ENCODE measurements at regions not wholly inside any gene's neighbourhood (a gene's known extent, or its start where the extent isn't known, plus 50 kb on each side); places are given as distances from the start of the nearest gene placed in this dataset.
A peak's percentile ranks its signal among the peaks of the same experiment; 100 is the strongest.

DNA sequence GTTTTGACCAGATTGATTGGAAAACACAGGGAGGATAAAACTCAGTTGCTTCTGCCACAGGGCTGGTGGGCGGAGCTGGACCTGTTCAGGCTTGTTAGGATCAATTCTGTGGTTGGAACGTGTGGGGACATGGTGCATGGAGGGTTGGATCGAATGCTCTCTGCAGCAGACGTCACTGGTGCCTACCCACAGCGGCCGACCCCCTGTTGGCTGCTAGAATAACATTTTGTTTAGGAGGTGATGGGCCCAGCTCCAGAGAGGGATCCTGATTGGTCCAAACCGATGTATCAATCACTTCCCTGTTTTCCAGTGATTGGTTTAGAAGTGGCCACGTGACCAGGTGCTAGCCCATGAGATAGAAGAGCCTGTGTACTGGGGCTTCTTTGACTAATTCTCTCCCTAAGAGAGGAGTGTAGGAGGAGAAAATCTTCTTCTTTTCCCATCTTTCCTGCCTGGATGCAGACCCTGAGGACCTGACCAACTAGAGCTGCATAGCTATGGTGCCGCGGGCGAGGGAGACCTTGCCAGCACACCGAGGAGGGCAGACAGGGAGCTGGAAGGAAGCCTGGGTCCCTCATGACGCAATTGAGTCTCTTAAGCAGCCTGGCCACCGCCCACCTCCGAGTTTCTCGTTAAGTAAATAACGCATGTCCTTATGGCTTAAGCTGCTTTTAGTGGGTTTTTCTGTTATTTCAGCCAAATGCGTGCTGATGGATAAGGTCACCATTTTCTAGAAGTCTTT, 163.5 kb downstream of the AACS start:
- peak; percentile 16 for DNase-seq

DNA sequence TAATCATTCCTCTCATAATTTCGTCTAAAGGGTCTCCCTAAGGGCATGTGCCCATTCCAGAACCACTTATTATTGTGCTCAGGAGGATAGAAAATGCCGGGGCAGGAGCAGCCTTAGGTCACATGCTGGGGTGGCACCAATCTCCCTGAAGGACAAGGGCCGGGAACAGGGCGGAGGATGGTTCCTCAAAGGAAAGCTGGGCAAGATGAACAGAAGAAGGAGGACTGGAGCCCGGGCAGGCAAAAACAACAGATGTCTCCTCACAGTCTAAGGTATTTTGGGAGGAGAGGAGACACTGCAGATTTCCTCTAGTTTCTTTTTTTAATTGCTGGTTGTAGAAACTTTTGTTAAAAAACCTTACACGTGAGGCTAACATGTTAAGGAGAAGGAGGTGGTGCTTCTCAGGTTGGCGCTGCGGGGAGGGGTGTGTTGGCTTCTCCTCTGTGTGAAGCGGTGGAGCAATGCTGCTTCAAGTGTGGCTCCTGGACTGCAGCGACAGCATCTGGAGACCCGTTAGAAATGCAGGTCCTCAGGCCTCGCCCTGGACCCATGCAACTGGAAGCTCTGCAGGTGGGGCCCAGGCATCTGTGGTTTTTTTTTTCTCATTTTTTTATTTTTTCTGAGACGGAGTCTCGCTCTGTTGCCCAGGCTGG, 164.8 kb downstream of the AACS start:
- no peak for DNase-seq

DNA sequence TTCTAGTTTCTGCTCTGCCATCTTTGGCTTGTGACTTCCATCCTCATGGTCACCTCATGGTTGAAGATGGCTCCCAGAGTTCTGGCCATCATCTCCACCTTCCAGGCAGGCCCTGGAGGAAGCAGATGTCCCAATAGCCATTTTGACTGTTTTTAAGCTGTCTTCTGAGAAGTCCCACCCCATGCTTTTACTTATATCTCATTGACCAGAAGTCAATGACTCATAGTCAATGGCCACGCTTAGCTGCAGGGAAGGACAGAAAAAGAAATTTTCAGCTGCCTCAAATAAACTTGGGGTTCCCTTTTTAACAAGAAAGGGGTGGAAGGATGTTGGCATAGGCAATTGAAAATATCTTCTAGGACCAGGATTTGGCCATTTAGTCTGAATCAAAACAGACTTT, 168.1 kb downstream of the AACS start:
- no peak for DNase-seq

DNA sequence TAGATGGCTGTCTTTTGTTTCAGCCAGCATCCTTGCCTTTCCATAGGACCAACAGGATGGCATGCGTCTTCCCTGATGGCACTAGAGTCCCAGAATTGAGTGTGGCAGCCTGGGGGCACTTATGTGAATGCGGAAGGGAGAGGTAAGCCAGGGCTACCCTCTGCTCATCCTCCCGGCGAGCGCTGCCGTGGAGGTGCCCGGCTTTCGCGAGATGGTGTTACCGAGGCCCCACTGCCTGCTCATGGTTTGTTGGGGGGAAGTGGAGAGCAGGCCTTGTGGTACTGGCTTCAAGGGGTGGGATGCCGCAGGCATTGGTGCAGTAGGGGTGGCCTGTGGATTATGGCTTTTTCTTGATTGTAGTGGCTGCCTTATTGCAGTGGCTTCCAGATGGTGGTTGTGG, 174.3 kb downstream of the AACS start:
- DNase-seq, result no peak

DNA sequence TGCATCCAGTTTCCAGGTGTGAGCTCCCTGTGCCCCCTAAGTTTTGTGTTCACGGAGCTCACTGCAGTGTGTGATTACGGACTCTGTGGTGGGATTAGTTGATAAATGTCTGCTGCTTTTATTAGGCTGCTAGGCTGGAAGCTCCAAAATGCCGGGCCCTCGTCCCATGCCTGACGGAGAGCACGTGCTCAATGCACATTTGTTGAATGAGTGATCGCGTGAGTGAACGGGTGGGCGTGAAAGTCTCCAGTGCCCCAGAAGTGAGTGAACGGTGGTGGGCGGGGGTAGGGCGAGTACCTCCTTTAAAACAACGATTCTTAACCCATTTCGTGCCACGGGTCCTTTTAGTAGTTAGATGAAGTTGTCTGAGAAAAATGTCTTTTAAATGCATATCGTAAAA, 175.5 kb downstream of the AACS start:
- DNase-seq, result no peak

DNA sequence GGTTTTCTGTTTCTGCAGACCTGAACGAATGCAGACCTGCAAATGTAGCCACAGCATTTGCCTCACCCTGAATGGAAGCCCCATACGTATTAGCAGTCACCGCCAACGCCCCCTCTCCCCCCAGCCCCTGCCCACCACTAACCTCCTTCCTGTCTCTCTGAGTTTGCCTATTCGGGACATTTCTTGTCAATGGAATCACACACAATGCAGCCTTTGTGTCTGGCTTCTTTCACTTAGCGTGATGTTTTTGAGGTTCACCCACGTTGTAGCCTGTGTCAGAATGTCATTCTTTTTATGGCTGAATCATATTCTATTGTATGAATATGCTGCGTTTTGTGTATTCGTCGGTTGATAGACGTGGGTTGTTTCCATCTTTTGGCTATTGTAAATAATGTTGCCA, 178.6 kb downstream of the AACS start:
- no peak for DNase-seq

DNA sequence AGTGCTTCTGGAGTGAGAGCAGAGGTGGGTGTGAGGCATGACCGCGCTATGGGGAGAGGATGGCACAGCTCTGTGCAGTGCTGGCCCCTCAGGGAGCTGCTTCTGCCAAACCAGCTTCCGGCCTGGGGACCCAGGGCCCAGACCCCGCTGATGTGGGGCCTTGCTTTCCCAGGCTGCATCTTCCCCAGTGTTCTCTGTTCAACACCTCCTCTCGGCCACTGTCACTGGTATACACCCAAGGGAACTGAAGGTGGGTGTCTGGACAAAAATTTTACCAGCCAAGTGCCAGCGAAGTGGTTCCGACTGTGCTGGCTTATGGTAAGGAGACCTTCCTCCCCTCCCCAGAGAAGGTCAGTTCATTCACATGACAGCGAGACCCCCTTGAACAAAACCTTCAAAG, 179.1 kb downstream of the AACS start:
- no peak for DNase-seq

DNA sequence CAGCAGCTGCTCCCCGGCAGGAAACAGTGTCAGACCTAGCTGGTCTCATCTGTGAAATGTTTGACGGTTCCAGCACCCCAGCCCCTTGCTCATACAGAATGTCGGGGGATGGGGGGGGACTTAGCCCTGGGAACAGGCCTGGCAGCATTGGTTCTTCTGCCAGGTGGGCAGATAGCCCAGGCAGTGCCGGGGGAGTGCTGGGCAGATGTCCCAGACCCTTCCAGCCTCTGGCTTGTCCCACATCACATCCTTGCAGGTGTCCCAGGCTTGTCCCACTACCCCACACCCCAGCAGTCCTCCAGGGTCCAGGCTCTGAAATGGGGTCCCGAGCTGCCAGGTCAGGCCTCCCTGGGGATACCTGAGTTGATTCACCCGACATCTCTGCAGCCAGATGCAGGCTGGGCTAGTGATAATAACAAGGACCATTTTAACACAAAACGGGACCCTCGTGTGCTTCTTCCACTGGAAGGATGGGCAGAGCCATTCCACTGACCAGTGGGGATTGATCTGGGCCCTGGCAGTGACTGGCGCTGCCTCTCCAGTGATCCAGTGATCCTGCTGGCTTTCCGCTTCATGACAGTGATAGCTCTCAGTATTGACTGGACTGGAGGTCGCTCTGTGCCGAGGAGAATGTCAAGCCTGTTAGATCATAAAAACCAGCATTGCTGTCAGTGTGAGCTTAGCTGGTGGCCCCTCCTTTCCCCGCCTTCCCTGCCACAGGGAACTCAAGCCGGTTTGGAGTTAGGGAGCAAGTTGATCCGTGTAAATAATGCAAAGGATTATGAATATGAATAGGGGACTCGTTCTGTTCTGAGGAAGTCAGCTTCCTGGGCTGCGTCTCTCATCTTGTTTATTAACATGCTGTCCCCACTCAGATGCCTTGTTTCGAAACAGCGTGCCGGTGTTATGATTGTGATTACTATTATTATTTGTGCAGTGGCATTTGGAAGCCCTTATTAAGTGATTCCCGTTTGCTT, 180.6 kb downstream of the AACS start:
- no peak for DNase-seq

DNA sequence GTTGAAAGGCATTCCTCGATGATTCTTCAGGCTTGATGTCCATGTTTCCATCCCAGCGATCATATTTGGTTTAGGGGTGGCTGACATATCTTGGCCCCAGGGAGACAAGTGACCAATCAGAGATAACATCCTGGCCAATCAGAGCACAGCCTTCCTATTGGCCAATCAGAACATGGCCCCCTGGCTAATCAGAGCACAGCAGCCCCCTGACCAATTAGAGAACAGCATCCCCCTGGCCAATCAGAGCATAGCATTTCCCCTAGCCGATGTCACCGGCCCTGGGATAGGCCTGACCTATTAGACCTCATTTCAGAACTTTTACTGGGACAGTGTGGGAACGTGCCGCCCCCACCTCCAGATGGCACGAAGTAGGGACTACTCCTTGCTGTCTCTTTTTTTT, 182.2 kb downstream of the AACS start:
- DNase-seq, result no peak

DNA sequence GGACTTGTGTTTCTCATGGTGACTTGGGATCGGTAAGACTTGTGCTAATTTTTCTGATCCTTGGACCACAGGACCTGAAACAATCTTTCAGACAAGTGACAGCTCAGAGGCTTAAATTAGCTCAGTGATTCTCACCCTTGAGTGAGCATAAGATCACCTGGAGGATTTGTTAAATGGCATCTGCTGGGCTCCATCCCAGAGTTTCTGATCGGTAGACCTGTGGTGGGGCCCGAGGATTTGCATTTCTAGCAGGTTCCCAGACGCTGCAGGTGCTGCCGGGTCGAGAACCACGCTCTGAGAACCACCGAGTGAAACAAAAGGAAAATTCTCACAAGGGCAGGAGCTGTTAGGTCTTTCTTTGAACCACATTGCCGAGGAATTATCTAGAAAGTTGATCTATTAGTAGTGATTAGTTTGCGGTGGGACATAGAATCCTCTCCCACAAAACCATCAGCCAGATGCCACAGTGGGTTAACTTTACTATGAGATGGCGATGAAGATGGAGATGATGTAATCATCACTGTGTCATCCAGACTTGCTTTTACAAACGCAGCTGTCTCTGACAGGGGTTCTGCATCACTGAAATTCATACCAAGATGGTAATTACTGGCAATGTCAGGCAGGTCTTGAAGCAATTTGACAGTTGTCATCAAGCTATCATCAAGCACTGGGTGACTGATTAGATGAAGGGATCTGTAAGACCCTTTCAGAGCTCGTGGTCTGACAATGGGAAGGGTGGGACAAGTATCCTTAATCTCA, 184.0 kb downstream of the AACS start:
- no peak for DNase-seq

DNA sequence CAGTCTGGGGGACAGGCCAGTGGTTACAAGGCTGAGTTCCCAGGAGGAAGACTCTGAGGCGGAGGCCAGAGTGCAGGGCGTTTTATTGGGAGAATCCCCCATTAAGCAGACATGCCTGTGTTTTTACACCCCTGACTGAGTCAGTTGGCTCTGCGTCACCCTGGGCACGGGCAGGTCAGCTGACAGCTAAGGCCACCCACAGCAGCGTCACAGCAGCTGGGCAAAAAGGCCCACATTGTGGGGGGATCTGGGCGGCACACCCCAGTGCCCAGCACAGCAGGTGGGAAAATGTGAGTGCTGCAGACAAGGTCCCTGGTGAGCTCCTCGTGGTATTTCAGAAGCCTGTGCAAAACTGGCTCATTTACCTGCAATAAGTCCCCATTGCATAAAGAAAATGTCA, 184.7 kb downstream of the AACS start:
- no peak for DNase-seq

DNA sequence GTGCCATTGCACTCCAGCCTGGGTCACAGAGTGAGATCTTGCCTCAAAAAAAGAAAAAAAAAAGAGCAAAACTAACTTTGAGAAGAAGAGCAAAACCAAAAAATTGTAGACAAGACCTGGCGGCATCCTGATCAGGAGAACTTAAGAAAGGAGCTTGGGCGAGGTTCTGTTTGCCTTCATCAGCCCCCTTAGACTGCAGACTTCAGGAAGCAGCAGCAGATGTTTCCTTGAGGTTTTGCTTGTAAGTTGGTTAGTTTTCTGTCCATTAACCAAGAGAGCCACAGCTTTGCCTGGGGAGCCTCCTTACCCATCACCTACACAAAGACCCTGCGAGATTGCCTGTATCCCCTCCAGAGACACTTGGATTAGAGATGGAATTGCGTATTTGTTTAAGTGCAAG, 189.0 kb downstream of the AACS start:
- DNase-seq, result no peak

DNA sequence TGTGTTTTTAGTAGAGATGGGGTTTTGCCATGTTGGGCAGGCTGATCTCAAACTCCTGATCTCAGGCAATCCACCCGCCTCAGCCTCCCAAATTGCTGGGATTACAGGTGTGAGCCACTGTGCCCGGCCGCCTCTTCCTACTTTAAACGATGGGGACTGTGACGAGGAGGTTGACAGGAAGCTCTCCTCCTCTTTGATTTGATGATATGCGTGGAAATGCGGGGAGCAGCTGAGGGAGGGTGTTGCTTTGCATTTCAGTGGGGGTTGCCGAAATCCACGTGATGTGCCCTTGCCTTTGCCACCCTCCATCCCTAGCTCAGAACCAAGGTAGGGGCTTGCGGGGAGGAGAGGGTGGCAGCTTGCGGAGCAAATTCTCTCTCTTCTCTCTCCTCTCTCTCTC, 189.6 kb downstream of the AACS start:
- no peak for DNase-seq

DNA sequence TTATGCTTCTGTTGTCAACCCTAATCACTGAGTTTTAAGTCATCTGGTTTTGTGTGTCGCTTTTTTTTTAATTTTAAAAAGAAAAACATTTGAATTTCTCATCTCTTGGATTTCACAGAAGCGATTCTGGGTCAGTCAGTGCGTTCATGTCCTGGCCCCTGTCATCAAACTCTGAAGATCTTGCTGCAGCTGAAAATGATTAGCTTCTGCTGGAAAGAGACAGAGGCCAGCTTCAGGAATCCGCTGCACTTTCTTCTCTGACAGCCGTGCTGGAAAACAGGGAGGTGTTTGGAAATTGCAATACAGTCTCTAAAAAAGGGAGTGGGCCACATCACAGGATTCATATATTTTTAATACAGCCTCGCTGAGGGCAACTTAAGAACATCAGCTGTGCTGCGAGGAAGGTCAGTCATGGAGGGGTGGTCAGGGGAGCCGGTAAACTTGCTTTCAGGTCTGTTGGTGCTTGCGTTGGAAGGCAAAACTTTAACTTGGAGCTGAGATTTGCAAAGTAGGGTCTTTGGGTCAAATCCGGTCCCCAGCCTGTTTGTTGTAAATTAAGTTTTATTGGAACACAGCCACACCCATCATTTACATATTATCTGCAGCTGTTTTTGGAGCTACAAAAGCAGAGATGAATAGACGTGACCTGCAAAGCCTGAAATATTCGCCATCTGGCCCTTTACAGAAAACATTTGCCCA, 190.8 kb downstream of the AACS start:
- no peak for DNase-seq

DNA sequence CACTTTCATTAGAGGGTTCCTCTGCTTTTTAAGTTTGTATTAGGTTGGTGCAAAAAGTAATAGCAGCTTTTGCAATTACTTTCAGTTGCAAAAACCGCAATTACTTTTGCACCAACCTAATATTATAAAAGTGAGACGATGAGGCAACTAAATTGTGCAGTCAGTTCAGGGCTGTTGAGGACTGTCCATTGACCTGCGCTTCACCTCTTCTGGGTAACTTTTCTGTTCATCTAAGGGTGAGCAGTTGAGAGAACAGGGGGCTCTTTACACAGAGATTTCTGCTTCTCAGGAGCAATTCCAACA, 191.3 kb downstream of the AACS start:
- DNase-seq, result no peak

DNA sequence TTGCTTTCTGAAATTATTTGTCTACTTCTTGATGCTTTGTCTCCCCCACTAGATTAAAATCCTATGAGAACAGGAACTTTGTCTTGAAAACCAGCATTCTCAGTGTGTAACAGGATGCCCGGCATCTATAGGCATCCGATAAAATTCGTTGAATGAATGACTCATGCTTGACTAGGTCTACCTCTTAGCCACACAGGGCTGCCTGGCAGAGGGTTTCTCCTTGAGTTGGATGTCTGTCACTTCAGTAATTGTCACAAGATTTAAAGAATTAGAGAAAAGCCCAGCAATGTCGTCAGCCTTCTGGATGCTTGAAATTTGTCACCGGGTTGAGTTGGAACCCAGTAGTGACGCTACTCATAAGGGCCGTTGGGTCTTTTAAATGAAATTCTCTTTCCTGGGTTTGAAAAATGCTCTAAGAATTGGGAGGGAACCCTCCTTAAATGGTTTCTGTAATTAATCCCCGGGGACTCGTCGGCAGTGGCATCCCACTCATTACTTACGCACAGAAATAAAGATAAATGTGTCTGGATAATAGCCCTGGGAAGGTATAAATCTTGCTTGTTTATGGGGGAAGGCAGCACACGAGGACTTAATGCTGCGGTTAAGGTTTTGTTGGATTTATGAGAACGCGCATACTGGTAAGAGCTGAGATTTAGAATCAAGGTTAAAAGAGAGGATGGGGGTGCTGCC, 194.1 kb downstream of the AACS start:
- no peak for DNase-seq

DNA sequence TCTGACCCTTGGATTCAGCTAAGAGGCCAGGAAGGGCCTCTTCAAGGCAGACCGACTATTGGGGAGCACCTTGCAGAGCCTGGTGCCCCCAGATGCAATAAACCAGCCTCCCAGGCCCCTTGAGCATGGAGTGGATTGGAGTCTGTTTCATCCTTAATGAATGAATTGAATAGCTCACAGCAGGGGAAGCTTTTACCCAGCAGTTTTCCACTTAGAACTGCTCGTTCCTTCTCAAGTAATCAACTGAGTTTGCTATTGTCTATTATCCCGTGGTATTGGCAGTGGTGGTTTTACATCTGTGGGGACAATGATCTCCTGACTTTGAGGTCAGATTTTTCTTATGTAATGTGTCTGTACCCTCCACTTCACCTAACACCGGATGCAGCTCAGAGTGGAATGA, 197.6 kb downstream of the AACS start:
- no peak for DNase-seq

DNA sequence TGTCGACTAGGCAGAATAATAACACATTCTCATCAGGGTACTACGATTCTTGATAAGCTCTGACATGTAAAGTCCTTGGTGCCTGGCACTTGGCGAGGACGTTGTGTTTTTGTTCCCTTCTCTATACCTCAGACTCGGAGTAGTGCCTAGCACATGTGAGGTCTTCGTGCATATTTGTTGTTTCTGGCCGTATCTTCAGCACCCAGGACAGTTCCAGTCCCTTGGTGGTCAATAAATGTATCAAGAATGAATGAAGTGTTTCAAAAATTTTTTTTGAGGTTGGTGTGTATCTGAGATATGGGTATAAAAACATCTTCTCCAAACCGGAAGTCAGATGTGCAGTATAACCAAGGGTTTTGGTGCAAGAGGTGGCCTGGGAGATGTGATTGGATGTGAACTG, 198.2 kb downstream of the AACS start:
- DNase-seq, result no peak

DNA sequence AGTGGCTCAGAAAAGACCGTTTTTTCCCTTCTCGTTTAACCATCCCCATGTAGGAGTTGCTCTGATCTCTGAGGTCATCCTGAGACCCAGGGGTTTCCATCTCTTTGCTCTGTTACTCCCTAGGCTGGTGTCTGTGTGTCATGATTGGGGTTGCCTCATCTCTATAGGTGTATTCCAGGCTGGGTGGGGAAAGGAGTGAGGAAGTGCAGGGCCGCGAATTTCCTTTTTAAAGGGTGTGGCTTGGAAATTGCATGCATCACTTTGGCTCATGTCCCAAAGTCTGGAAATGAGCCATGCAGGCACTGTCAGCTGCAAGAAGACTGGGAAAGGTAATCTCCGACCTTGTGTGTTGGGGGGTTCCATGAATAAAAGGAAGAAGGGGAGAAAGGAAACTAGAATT, 201.9 kb downstream of the AACS start:
- no peak for DNase-seq

DNA sequence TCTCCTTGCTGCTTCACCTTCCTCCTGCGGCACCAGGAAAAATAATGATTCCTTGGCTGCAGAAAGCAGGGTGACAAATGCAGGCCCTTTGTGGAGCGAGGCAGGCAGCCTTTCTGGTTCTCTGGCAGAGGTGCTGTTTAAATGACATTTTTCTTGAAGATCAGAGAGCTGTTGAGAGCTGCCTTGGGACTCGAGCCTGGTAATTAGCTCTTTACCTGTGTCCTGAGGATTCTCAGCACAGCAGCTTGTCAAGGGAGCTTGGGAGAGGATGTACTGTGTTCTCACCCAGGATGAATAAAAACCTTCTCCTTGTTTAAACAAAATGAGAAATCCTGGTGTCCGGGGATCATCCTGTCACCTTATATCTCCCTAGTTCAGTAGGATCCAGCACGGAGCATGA, 204.0 kb downstream of the AACS start:
- no peak for DNase-seq

DNA sequence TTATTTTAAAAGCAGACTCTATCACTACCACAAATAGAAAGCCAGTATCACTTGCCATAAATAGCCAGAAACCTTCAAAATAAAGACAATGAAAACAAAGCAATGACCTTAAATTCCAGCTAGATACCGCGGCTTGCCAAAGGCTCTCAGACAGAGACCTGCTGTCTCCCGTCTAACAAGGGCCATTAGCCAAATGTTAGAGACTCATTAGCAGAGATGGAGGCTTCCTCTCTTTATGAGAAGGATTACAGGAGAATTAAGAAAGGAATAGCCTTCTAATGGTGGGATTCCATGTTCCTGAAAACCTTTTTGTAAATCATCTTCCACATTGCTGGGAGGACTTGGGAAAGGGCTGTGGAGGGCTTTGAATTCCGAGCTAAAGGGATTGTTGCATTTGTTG, 206.7 kb downstream of the AACS start:
- no peak for DNase-seq

DNA sequence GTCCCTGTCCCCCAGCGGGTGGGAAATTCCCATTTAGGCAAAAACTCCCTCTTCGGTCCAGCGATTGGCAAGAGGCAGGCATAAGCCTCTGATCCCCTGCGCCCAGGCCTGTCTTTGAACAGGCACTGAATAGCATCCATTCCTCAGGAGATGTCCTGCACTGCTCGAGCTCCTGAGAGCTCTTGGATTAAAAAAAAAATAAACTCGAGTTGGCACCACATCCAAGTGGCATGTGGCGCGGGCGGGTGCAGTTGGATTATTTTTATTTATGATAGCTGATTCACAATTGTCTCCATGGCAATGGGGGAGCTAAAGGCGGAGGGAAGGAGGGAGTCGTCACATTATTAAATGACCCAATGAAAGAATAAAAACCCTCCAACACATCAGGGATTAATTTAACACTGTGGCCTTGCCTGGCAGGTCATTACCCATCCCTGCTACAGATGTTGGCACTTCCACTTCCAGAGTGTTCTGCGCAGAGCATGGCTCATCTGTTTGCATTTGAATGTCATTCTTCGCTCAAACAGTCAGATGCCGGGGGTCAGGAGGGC, 207.2 kb downstream of the AACS start:
- DNase-seq, result no peak
